ENCODE measurements at regions not wholly inside any gene's neighbourhood (a gene's known extent, or its start where the extent isn't known, plus 50 kb on each side); places are given as distances from the start of the nearest gene placed in this dataset.
"Not testable (repeated sequence)": the region's sequence is repeated elsewhere in the genome, so short reads cannot be mapped to it uniquely, and the experiment has no call there.

GRCh38 chr3:124043023-124043422 lies 51.1 kb upstream of the ROPN1 start:
- DNase-seq (ENCODE audit: low read depth) = no peak

DNA sequence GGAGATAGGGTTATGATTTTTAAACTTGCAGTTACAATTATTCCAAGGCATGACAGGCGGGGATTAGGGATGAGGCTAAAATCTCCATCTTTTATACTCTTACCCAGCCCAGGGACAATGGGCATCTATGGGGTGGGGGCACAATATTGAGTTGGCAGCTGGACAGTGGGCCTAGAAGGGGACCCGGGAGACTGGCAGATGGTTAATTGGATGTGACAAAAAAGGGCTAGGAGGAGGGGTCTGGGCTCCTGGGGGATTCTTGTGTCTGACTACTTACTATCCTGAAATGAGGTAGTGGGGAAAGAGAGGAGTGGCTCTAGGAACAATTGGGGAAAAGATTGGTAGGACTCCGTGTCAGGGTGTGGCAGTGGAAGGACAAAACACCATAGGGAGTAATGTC lies 53.0 kb upstream of the ROPN1 start:
- no peak for DNase-seq (ENCODE audit: low read depth)

GRCh38 chr3:124048967-124049798 lies 57.3 kb upstream of the ROPN1 start:
- DNase-seq (ENCODE audit: low read depth) = no peak

GRCh38 chr3:124051636-124052035 lies 59.7 kb upstream of the ROPN1 start:
- no peak for DNase-seq (ENCODE audit: low read depth)

DNA sequence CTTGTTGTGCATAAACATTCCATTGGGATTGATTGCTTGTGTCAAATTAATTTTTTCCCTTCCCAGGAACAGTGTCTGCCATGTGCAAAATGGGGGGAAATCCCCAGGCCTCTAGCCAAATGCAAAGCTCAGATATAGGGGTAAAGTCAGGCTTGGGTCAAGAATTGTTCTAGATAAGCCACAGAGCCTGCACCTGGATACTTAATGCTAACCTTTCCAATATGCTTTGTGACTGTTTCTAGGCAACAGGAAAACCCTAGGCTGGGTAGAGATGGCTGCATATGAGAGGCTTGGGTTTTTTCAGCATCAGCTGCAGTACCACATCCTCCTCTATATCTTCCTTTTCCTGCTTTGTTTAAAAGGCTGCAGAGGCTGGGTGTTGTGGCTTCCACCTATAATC lies 61.9 kb upstream of the ROPN1 start:
- no peak for DNase-seq (ENCODE audit: low read depth)

- DNase-seq (ENCODE audit: low read depth) = no peak
These were observed 64.9 kb upstream of the ROPN1 start for GRCh38 chr3:124056846-124057245.

DNA sequence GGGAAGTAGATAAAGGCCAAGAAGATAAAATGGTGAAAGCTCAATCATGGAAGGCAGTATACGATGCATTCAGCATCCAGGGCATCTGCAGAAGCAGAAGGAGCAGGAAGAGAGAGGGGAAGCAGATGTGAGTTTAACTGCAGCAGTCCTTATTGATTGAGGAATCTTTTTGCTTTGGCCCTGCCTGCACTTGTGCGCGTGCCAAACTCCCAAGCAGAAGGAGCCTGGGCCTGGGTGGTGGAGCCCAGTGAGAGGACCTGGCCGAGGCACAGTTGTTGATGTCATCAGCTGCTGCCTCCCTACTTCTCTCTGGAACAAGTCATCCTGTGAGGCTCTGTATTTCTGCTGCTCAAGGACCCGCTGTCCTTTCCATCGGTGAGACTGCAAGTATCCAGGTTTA lies 65.5 kb upstream of the ROPN1 start:
- DNase-seq (ENCODE audit: low read depth) = no peak

- DNase-seq (ENCODE audit: low read depth) = no peak
These were observed 67.7 kb upstream of the ROPN1 start for GRCh38 chr3:124059580-124059979.

- DNase-seq (ENCODE audit: low read depth) = no peak
These were observed 71.4 kb upstream of the ROPN1 start for GRCh38 chr3:124063197-124063909.

GRCh38 chr3:124064050-124064449 lies 72.1 kb upstream of the ROPN1 start:
- no peak for DNase-seq (ENCODE audit: low read depth)

GRCh38 chr3:124066543-124066942 lies 74.6 kb upstream of the ROPN1 start:
- DNase-seq (ENCODE audit: low read depth) = not testable (repeated sequence)

GRCh38 chr3:124069706-124070105 lies 77.8 kb upstream of the ROPN1 start:
- not testable (repeated sequence) for DNase-seq (ENCODE audit: low read depth)

DNA sequence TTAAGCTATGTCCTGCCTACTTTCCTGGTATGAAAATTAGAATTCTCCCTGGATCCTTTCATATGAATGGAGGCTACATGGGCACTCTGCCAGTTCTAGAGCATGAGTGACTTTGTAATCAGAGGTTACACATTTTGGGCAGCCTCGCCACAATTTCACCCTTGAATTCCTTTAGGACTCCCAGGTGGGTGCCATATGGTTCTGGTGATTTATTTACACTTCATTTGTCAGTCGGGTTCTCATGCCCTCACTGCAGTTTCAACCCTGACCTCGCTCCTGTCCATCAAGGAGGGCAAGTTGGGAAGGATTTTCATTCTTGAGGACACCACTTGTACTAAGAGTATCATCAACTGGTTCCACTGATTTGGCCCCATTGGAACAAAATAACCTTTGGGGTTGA lies 83.2 kb upstream of the ROPN1 start:
- DNase-seq (ENCODE audit: low read depth) = not testable (repeated sequence)

- no peak for DNase-seq (ENCODE audit: low read depth)
These were observed 83.8 kb upstream of the ROPN1 start for GRCh38 chr3:124075753-124076152.

GRCh38 chr3:124076235-124076634 lies 84.3 kb upstream of the ROPN1 start:
- no peak for DNase-seq (ENCODE audit: low read depth)

DNA sequence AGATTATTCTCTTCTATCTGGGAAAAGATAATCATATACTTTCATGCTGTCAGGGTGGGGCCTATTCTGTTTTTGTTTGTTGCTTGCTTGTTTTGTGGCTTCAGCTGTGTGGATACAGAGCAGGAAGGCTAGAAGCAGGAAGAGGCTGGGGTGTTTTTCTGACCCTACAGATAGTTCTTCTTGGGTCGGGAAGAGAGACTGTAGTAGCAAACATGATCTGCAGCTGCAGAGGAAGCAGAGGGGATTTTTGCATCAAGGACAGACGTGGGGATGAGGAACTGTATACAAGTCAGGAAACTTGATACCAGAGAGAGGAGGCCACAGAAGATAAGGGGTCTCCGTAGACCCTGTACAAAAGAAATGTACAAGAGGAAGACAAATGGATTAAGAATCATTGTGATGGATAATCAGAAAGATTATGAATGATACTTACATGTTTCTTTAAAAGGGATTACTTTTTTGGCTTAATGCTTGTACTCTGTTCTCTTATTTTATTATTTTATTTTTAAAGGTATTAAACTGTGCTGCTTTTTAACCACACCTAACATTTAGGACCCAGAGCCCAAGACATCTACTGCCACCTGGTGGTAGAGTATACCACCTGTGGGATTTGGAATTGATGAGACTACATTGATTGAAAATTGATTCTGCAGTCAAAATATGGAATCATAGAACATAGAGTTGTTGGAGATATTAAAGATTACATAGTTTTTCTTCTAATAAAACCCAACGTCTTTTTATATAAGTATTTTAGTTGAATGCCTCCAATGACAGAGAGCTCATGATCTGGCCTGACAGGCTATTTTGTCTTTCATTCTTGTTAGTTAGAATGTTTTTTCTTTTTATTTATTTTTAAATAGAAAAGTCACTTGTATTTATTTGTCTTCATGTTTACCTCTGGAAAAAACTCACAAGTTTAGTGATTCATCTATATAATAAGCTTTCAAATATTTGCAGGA lies 87.3 kb upstream of the ROPN1 start:
- DNase-seq (ENCODE audit: low read depth) = no peak

- no peak for DNase-seq (ENCODE audit: low read depth)
These were observed 88.0 kb upstream of the ROPN1 start for GRCh38 chr3:124079912-124080276.

DNA sequence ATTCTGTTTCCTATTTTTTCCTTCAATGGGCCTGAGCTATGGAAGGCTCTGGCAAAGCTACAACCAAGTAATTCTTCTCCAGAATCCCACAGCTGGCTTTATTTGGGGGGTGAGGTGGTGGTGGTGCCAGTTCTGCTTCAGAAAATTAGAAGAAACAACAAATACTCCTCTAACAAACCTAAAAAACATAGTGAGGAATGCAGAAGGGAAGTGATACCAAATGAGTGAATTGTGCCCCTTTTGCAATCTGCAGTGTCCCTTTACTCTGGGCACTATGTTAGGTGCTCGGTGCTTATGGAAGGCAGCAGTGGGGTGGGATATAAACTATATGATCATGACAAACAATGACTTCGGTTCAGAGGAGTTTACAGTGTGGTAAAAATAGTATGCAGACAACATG lies 90.4 kb upstream of the ROPN1 start:
- no peak for DNase-seq (ENCODE audit: low read depth)

DNA sequence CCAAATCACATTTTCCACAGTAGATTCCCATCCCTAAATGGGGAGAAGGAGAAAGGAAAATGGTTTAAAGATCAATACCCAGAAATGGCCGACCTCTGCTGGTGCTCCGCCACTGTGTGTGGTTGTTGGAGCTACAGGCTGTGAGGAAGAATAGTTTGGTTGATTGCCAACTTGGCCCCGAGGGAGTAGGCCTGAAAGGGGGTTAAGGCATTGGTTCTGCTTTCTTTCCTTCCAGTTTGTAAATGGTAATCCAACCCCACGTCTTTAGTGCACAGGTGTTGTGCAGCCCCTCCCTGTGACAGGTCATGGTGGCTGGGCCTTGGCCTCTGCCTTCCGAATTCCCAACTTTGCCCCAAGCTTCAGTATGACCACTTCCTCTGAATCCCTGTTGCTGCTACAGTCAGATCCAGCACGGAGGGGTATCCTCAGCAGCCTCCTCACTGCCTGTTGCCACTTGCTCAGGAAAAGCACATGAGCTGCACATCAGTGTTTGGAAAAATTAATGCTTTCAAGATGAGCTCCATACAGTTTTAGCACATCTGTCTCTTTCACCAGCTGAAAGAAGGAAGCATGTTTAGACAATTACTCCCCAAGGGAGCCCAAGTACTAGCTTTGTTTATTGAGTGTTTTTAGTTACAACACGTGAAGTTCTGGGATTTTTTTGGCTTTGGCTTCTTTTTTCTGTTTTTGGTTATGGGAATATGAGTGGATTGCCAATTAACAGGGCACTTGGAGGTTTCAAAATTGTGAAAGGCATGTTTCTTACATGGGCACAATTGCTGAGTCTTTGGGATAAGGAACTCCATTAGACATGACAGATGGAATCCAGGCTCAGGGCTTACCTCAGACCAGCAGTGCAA lies 92.3 kb upstream of the ROPN1 start:
- no peak for DNase-seq (ENCODE audit: low read depth)

- no peak for DNase-seq (ENCODE audit: low read depth)
These were observed 96.9 kb upstream of the ROPN1 start for GRCh38 chr3:124088801-124089200.

- DNase-seq (ENCODE audit: low read depth) = no peak
These were observed 97.3 kb upstream of the ROPN1 start for GRCh38 chr3:124089214-124089613.

- DNase-seq (ENCODE audit: low read depth) = no peak
These were observed 99.8 kb upstream of the ROPN1 start for GRCh38 chr3:124091716-124092115.
